WERI-Rb-1 (cell line): ENCODE measurements at regions not wholly inside any gene's neighbourhood (a gene's known extent, or its start where the extent isn't known, plus 50 kb on each side); places are given as distances from the start of the nearest gene placed in this dataset.

Experiments
- DNase-seq: peaks from one replicate; pipeline ENCODE4 v3.0.0-alpha.2; 2020
- H3K27ac ChIP-seq: fragments of 250-450 bp; sonication (Bioruptor Pico); 2 replicates; pipeline ENCODE4 v1.5.1; 2020; ENCODE audit warnings: mild to moderate bottlenecking, moderate library complexity
- H3K27me3 ChIP-seq: fragments of 250-450 bp; sonication (Bioruptor Pico); 2 replicates; pipeline ENCODE4 v1.5.1; 2021; ENCODE audit warnings: mild to moderate bottlenecking, low read depth, moderate library complexity; ENCODE audit not compliant: insufficient read depth, severe bottlenecking
- H3K36me3 ChIP-seq: fragments of 250-450 bp; sonication (Bioruptor Pico); 2 replicates; pipeline ENCODE4 v1.5.1; 2020; ENCODE audit warnings: mild to moderate bottlenecking, moderate library complexity
- H3K4me3 ChIP-seq: 2 replicates; pipeline ENCODE4 v1.5.1; 2011; ENCODE audit warnings: low read depth, mild to moderate bottlenecking, control low read depth, low read length
- H3K9me3 ChIP-seq: fragments of 250-450 bp; sonication (Bioruptor Pico); 2 replicates; pipeline ENCODE4 v1.5.1; 2021; ENCODE audit warnings: mild to moderate bottlenecking, moderate library complexity; ENCODE audit not compliant: severe bottlenecking
- TF ChIP-seq, protein P1 (sequence below): IDR thresholded peaks from 2 replicates; pipeline ENCODE4 v1.5.1; 2011; ENCODE audit warnings: low read depth, mild to moderate bottlenecking, control low read depth, inconsistent platforms, low read length

DNA sequence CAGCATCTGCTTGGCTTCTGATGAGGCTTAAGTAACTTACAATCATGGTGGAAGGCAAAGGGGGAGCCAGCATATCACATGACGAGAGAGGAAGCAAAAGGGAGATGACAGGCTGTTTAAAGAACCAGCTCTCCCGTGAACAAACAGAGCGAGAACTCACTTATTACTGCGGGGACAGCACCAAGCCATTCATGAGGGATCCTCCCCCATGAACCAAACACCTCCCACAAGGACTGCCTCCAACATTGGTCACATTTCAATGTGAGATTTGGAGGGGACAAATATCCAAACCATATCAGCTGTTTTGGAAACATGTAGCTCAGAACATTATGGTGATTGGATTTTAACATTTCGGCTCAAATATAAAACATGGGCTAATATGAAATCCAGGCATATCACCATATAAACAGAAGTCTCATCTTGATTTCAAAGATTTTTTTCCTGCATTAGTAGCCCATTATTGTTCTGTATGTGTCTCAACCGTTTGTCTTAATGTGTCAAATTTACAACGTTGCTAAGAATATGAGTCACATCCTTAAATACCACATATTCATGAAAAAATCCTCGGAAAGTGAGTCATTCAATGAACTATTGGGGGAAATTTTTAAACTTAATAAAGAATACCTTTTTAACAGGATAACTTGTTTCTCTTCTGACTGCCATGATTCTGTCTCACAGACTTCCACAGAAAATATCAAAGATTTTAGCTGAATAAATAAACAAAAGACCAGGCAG is 894.3 kb downstream of the TFAP2A start:
- DNase-seq = no peak
- TF ChIP-seq, protein P1, sequence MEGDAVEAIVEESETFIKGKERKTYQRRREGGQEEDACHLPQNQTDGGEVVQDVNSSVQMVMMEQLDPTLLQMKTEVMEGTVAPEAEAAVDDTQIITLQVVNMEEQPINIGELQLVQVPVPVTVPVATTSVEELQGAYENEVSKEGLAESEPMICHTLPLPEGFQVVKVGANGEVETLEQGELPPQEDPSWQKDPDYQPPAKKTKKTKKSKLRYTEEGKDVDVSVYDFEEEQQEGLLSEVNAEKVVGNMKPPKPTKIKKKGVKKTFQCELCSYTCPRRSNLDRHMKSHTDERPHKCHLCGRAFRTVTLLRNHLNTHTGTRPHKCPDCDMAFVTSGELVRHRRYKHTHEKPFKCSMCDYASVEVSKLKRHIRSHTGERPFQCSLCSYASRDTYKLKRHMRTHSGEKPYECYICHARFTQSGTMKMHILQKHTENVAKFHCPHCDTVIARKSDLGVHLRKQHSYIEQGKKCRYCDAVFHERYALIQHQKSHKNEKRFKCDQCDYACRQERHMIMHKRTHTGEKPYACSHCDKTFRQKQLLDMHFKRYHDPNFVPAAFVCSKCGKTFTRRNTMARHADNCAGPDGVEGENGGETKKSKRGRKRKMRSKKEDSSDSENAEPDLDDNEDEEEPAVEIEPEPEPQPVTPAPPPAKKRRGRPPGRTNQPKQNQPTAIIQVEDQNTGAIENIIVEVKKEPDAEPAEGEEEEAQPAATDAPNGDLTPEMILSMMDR = no peak
- no peaks in the 10 kb centered on the region for H3K27me3 ChIP-seq
- no peaks in the 10 kb centered on the region for H3K9me3 ChIP-seq
- no peaks in the 10 kb centered on the region for H3K36me3 ChIP-seq
- H3K4me3 ChIP-seq = no peak overlapping the region
- no peak overlapping the region for H3K27ac ChIP-seq

DNA sequence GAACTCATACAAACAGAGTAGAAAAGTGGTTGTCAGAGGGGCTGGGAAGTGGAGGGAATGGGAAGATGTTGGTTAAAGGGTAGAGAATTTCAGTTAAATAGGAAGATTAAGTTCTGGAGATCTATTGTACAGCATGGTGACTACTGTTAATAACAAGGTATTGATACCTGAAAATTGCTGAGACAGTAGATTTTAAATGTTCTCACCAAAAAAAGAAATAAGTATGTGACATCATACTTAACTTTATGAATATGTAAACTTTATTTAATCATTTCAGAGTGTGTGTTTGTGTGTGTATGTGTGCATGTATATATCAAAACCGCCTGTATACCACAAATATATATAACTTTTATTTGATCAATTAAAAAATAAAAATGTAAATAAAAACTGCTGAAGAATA is 896.4 kb downstream of the TFAP2A start:
- DNase-seq = no peak
- H3K27ac ChIP-seq = no peak overlapping the region
- H3K27me3 ChIP-seq = no peaks in the 10 kb centered on the region
- TF ChIP-seq, protein P1 = no peak
- no peak overlapping the region for H3K4me3 ChIP-seq
- no peaks in the 10 kb centered on the region for H3K36me3 ChIP-seq
- no peaks in the 10 kb centered on the region for H3K9me3 ChIP-seq

DNA sequence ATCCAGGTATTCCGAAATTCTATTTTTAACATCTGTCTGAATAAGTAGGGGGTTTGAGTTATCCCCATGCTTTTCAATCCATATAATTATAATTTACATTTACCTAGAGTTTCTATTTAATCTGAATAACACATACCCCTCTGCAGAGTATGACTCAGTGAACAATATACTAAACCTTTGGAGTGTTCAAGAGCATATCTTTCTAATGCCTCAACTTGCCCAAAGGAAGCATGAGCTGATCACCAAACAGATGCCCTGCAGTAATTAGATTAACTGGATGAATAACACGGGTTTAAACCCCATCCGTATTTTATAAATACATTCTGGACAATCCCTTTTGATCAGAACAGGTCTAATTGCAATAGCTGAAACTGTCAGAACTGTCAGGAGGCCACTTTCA is 897.1 kb downstream of the TFAP2A start:
- no peaks in the 10 kb centered on the region for H3K9me3 ChIP-seq
- no peaks in the 10 kb centered on the region for H3K27me3 ChIP-seq
- H3K36me3 ChIP-seq = no peaks in the 10 kb centered on the region
- H3K27ac ChIP-seq = no peak overlapping the region
- TF ChIP-seq, protein P1 = no peak
- no peak overlapping the region for H3K4me3 ChIP-seq
- DNase-seq = no peak

DNA sequence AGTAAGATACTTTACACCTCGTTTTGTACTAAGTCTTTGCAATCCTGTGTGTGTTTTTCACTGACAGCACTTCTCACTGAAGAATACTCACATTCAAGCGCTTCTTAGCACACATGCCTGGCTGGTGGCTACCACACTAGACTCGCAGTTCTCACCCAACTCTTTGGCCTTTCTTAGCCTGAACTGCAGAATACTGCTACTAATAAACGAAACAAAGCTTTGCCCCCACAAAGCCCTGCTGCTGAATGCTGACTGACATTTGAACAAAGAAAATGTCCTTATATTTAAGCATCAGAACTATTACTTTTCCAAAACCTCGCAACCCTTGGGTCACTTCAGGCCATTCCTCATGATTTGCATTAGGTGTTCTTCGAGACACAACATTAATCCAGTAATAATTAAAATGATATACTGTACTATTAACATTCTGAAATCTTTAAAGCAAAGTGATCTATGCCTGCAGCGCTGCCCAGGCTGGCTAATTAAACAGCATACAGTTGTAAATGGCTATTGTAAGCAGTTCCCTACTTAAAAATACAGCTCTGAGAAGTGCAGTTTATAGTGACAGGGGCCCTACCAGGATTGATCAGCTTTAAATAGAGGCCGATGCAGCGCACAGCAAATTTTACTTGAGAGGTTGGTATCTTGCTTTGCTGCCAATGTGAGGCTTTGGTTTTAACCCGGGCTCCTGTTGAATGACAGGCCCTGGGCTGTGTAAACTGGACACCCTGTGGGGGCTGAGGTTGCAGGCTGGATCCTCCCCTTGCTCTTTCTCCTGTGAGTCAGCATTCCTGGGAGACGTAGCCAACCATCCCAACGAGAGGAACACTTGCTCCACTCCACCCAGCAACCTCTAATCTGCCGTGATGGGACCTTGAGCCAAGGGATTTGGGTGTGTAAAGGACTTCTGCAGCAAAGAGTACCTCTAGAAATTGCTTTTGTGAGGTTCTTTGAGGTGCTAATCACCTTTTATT is 899.0 kb downstream of the TFAP2A start:
- H3K27me3 ChIP-seq = no peaks in the 10 kb centered on the region
- no peaks in the 10 kb centered on the region for H3K36me3 ChIP-seq
- peaks cover 4% of the 10 kb centered on the region for H3K9me3 ChIP-seq
- no peak for DNase-seq
- no peak overlapping the region for H3K27ac ChIP-seq
- TF ChIP-seq, protein P1 = no peak
- H3K4me3 ChIP-seq = no peak overlapping the region

GRCh38 chr6:9514146-9514545 is 900.7 kb downstream of the TFAP2A start:
- peaks cover 4% of the 10 kb centered on the region for H3K9me3 ChIP-seq
- H3K27ac ChIP-seq = no peak overlapping the region
- TF ChIP-seq, protein P1 = no peak
- H3K36me3 ChIP-seq = no peaks in the 10 kb centered on the region
- no peak overlapping the region for H3K4me3 ChIP-seq
- no peaks in the 10 kb centered on the region for H3K27me3 ChIP-seq
- no peak for DNase-seq
